Endothelial cell of umbilical vein (primary cell): ENCODE measurements at regions not wholly inside any gene's neighbourhood (a gene's known extent, or its start where the extent isn't known, plus 50 kb on each side); places are given as distances from the start of the nearest gene placed in this dataset.

ENCODE experiments used
- BruUV-seq: library from RNA; stranded (reverse); fragments of 400-500 nt; replicated peaks from 2 replicates; lab custom pipeline; 2021; lab: Mats Ljungman, UMichigan
- CTCF ChIA-PET: fragments of 300-600, 350-600 bp; sonication (Branson Sonifier 250); formaldehyde crosslinking; loops from one replicate; lab custom pipeline; 2021; ENCODE audit warnings: antibody characterized with exemption, inconsistent platforms; lab: Charles Lee
- POLR2A ChIA-PET: fragments of 300-600, 350-600 bp; sonication (Branson Sonifier 250); formaldehyde crosslinking; loops from one replicate; lab custom pipeline; 2021; ENCODE audit warnings: antibody characterized with exemption, inconsistent platforms; lab: Charles Lee
- DNase-seq: peaks from one replicate; pipeline ENCODE4 v3.0.0-alpha.2; 2011; ENCODE audit warnings: low read depth, low spot score
- FAIRE-seq: peaks from 2 replicates; lab custom pipeline; 2011; peaks lifted over from hg19 to GRCh38; lab: Jason Lieb, UNC
- H2AFZ ChIP-seq: 2 replicates; pipeline ENCODE4 v1.6.0; 2012; ENCODE audit warnings: low read depth, low read length, control low read depth, inconsistent platforms
- H3K27ac ChIP-seq: 2 replicates; pipeline ENCODE4 v1.5.1; 2011; ENCODE audit warnings: low read depth, mild to moderate bottlenecking, control low read depth, low read length, moderate library complexity; ENCODE audit not compliant: insufficient read depth
- H3K27me3 ChIP-seq, 2 experiments: 2 replicates each; pipeline versions ENCODE4 v1.6.0 to v1.6.1; 2011; ENCODE audit warnings: low read length in 2 of 2, mixed read lengths in 1 of 2; ENCODE audit not compliant: control insufficient read depth in 2 of 2, insufficient read depth in 2 of 2
- H3K36me3 ChIP-seq, 2 experiments: 2 replicates in 1 of 2; 3 replicates in 1 of 2; pipeline ENCODE4 v1.5.1; 2011; ENCODE audit warnings: low read length in 2 of 2, mild to moderate bottlenecking in 1 of 2, moderate library complexity in 1 of 2; ENCODE audit not compliant: control insufficient read depth in 2 of 2, insufficient read depth in 2 of 2; ENCODE audit errors: extremely low read depth in 1 of 2
- H3K4me1 ChIP-seq: 3 replicates; pipeline ENCODE4 v1.5.1; 2011; ENCODE audit warnings: mild to moderate bottlenecking, low read length; ENCODE audit not compliant: control insufficient read depth, insufficient read depth; ENCODE audit errors: extremely low read depth
- H3K4me2 ChIP-seq: 2 replicates; pipeline ENCODE4 v1.6.1; 2011; ENCODE audit warnings: low read length, control low read depth, mixed read lengths; ENCODE audit not compliant: insufficient read depth
- H3K4me3 ChIP-seq, 3 experiments: fragments of 200-600 bp in 1 of 3; sonication (generic), shearing (Covaris generic) in 1 of 3; replicated peaks in 1 of 3; 2 replicates each; pipeline ENCODE4 v1.5.1; 2011 to 2016; ENCODE audit warnings: control low read depth in 3 of 3, low read length in 3 of 3, mild to moderate bottlenecking in 2 of 3, inconsistent platforms in 1 of 3, low read depth in 1 of 3, moderate library complexity in 1 of 3; ENCODE audit not compliant: insufficient read depth in 1 of 3
- H3K79me2 ChIP-seq: 2 replicates; pipeline ENCODE4 v1.6.0; 2012; ENCODE audit warnings: low read length, inconsistent platforms; ENCODE audit not compliant: control insufficient read depth, insufficient read depth
- H3K9ac ChIP-seq: replicated peaks from 2 replicates; pipeline ENCODE3; 2011; ENCODE audit warnings: low read length, control low read depth; ENCODE audit not compliant: insufficient read depth; ENCODE audit errors: extremely low read depth
- H3K9me1 ChIP-seq: replicated peaks from 3 replicates; pipeline ENCODE4 v1.6.0; 2011; ENCODE audit warnings: mild to moderate bottlenecking, low read length; ENCODE audit not compliant: control insufficient read depth, insufficient read depth; ENCODE audit errors: extremely low read depth
- H3K9me3 ChIP-seq: replicated peaks from 2 replicates; pipeline ENCODE4 v1.5.1; 2012; ENCODE audit warnings: low read length, inconsistent platforms; ENCODE audit not compliant: control insufficient read depth, insufficient read depth
- H4K20me1 ChIP-seq: replicated peaks from 2 replicates; pipeline ENCODE3; 2011; ENCODE audit warnings: mild to moderate bottlenecking, low read length; ENCODE audit not compliant: control insufficient read depth, insufficient read depth; ENCODE audit errors: extremely low read depth
- EZH2 ChIP-seq: IDR thresholded peaks from 2 replicates; pipeline ENCODE4 v1.6.1; 2012; ENCODE audit warnings: borderline replicate concordance, low read depth, mild to moderate bottlenecking, moderate library complexity, low read length, inconsistent platforms; ENCODE audit not compliant: severe bottlenecking
- FOS ChIP-seq: IDR thresholded peaks from 2 replicates; pipeline ENCODE4 v1.6.1; 2011; ENCODE audit warnings: mild to moderate bottlenecking, low read length, moderate library complexity, borderline replicate concordance; ENCODE audit not compliant: insufficient read depth
- GATA2 ChIP-seq: IDR thresholded peaks from 2 replicates; pipeline ENCODE4 v1.7.0; 2011; ENCODE audit warnings: low read depth, mild to moderate bottlenecking, moderate library complexity, mixed read lengths, low read length; ENCODE audit not compliant: insufficient read length, insufficient read depth
- JUN ChIP-seq: IDR thresholded peaks from 2 replicates; pipeline ENCODE4 v1.6.1; 2011; ENCODE audit warnings: borderline replicate concordance, low read depth; ENCODE audit not compliant: insufficient read length, insufficient read depth
- MYC ChIP-seq: IDR thresholded peaks from one replicate; pipeline ENCODE4 v1.6.1; 2011; ENCODE audit warnings: mild to moderate bottlenecking, low read depth, low read length
- POLR2A ChIP-seq: IDR thresholded peaks from 2 replicates; pipeline ENCODE4 v1.6.1; 2012; ENCODE audit warnings: low read depth, mild to moderate bottlenecking, control low read depth, low read length
- POLR2AphosphoS5 ChIP-seq: IDR thresholded peaks from 2 replicates; pipeline ENCODE4 v1.6.1; 2012; ENCODE audit warnings: low read depth, mild to moderate bottlenecking, control low read depth, low read length, moderate library complexity; ENCODE audit not compliant: insufficient read depth
- dilution Hi-C: fragments of 300-500 bp; cut with MboI; formaldehyde crosslinking; loops from one replicate; pipeline ENCODE4 v1.15.0; 2019; ENCODE audit warnings: low sequenced_read_pairs; ENCODE audit not compliant: extremely low pct_ligation_motif_present
- intact Hi-C: fragments of 100-400 bp; cut with micrococcal nuclease; formaldehyde crosslinking; loops from one replicate; pipeline ENCODE4 v1.10.0; 2022
- TF ChIP-seq, protein P1 (sequence below): IDR thresholded peaks from 2 replicates; pipeline ENCODE4 v1.6.1; 2011; ENCODE audit not compliant: insufficient read depth, insufficient read length
- TF ChIP-seq, protein P2 (sequence below), 2 donors: IDR thresholded peaks; 1 replicate in 1 of 2; 2 replicates in 1 of 2; pipeline ENCODE4 v1.5.1; 2011; ENCODE audit warnings: low read length in 2 of 2, mild to moderate bottlenecking in 2 of 2, moderate library complexity in 2 of 2, control low read depth in 1 of 2, inconsistent platforms in 1 of 2, low read depth in 1 of 2; ENCODE audit not compliant: insufficient read depth in 1 of 2; ENCODE audit errors: extremely low read depth in 1 of 2

DNA sequence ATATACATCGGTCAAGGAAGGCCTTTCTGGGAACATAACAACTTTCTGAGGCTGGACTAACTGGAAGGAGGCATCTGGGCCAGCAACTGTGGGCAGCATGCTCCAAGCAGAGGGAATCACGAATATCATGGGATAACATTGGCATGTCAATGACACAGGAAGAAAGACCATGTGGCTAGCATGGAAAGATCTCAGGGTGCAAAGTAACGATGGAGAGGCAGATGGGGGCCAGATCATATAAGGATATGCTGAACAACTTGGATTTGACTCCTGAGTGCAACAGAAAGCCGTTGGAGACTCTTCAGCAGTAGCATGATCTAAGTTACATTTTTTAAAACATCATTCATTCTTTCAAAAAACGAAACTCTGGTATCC, 133.6 kb downstream of the FOXI3 start:
- BruUV-seq = no TSS peak
- Histone ChIP-seq H3K36me3 (no peaks in the 10 kb centered on the region), H3K4me1 (no peaks in the 10 kb centered on the region), H3K9ac (no peak overlapping the region), H3K9me3 (no peaks in the 10 kb centered on the region), H3K27me3 (no peaks in the 10 kb centered on the region), H3K9me1 (no peaks in the 10 kb centered on the region), H3K79me2 (no peaks in the 10 kb centered on the region), H3K4me2 (no peak overlapping the region), H3K4me3 (no peak overlapping the region), H4K20me1 (no peaks in the 10 kb centered on the region), H3K27ac (no peak overlapping the region), H2AFZ (no peak overlapping the region)
- CTCF ChIA-PET = no interaction called here
- DNase-seq (no peak), FAIRE-seq (no peak)
- dilution Hi-C loops (no loop called here), intact Hi-C loops (no loop called here)
- TF ChIP-seq POLR2A = no peak
- no peak for TF ChIP-seq JUN
- no peak for TF ChIP-seq GATA2
- no peak for TF ChIP-seq MYC
- TF ChIP-seq FOS = no peak
- no peak for TF ChIP-seq EZH2
- POLR2A ChIA-PET = no interaction called here

DNA sequence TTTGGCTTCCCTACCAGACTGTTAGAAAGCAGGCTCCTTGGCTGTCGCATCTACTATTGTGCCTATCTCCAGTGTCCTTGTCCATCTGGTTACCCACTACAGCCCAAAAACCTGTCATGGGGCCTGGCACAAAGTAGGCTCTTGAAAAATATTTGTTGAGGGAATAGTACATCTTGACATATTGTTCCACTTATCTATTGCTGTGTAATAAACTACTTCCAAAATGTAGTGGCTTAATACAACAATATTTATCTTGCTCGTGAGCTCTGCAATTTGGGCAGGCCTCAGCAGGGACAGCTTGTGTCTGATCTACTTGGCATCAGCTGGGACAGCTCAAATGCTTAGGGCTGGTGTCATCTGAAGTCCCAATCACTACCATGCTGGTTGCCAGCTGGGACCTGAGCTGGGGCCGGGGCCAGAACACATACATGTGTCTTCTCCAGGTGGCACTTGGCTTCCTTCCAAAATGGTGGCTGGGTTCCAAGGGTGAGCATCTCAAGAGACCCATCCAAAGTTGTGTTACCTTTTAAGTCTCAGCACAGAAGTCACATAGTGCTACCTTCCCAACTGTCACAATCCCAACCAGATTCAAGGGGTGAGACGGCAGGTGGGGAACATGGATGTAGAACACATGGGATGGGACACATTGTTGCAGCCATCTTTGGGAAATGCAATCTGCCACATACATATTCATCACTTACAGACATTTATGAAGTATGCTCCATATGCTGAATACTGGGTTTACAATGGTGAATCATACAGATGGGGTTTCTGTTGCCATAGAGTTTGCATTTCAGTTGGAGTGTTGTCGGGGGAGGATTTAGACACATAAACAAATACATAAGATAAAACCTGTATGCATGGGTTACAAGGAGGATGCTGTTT, 134.2 kb downstream of the FOXI3 start:
- CTCF ChIA-PET = no interaction called here
- intact Hi-C loops = no loop called here
- no peak overlapping the region for H3K4me3 ChIP-seq

More for the DNA sequence above, 134.2 kb downstream of the FOXI3 start:
- H3K4me2 ChIP-seq = no peak overlapping the region
- no peak for TF ChIP-seq POLR2AphosphoS5
- TF ChIP-seq FOS = no peak
- TF ChIP-seq, protein P1, sequence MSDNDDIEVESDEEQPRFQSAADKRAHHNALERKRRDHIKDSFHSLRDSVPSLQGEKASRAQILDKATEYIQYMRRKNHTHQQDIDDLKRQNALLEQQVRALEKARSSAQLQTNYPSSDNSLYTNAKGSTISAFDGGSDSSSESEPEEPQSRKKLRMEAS = no peak
- no peak for TF ChIP-seq MYC
- no peak for TF ChIP-seq EZH2
- TF ChIP-seq, protein P2, sequence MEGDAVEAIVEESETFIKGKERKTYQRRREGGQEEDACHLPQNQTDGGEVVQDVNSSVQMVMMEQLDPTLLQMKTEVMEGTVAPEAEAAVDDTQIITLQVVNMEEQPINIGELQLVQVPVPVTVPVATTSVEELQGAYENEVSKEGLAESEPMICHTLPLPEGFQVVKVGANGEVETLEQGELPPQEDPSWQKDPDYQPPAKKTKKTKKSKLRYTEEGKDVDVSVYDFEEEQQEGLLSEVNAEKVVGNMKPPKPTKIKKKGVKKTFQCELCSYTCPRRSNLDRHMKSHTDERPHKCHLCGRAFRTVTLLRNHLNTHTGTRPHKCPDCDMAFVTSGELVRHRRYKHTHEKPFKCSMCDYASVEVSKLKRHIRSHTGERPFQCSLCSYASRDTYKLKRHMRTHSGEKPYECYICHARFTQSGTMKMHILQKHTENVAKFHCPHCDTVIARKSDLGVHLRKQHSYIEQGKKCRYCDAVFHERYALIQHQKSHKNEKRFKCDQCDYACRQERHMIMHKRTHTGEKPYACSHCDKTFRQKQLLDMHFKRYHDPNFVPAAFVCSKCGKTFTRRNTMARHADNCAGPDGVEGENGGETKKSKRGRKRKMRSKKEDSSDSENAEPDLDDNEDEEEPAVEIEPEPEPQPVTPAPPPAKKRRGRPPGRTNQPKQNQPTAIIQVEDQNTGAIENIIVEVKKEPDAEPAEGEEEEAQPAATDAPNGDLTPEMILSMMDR (IDR thresholded peaks at IDR 0.05; ENCODE audit: extremely low read depth in 1 of 2, insufficient read depth in 1 of 2, low read depth in 1 of 2, low read length in 2 of 2) = no peak
- TF ChIP-seq JUN = no peak
- no peak for TF ChIP-seq GATA2
- TF ChIP-seq POLR2A = no peak
- no peaks in the 10 kb centered on the region for H3K4me1 ChIP-seq
- no peaks in the 10 kb centered on the region for H3K36me3 ChIP-seq
- no peak overlapping the region for H2AFZ ChIP-seq
- no TSS peak for BruUV-seq
- POLR2A ChIA-PET = no interaction called here
- no peak for DNase-seq
- FAIRE-seq = no peak
- no peak overlapping the region for H3K27ac ChIP-seq
- H3K9ac ChIP-seq = no peak overlapping the region
- H3K27me3 ChIP-seq = no peaks in the 10 kb centered on the region
- no peaks in the 10 kb centered on the region for H3K79me2 ChIP-seq
- H3K9me3 ChIP-seq = no peaks in the 10 kb centered on the region
- no peaks in the 10 kb centered on the region for H4K20me1 ChIP-seq
- dilution Hi-C loops = no loop called here
- H3K9me1 ChIP-seq = no peaks in the 10 kb centered on the region
